H1 (cell line): ENCODE measurements at regions not wholly inside any gene's neighbourhood (a gene's known extent, or its start where the extent isn't known, plus 50 kb on each side); places are given as distances from the start of the nearest gene placed in this dataset.

Experiments
- CHD1 ChIP-seq: IDR thresholded peaks from 2 replicates; pipeline ENCODE4 v1.6.1; 2012; ENCODE audit warnings: low read depth, low read length, improper control_type of control experiment
- EZH2 ChIP-seq: fragments of 200-600 bp; sonication (generic); IDR thresholded peaks from 2 replicates; pipeline ENCODE4 v1.7.1; 2012; ENCODE audit warnings: low read depth, mild to moderate bottlenecking, moderate library complexity, low read length, inconsistent platforms; ENCODE audit not compliant: severe bottlenecking
- GTF2F1 ChIP-seq: IDR thresholded peaks from 2 replicates; pipeline ENCODE4 v1.6.1; 2012; ENCODE audit warnings: low read depth, low read length, improper control_type of control experiment, borderline replicate concordance
- MAFK ChIP-seq: IDR thresholded peaks from 2 replicates; pipeline ENCODE4 v1.6.1; 2012; ENCODE audit warnings: low read depth, mild to moderate bottlenecking, improper control_type of control experiment, low read length
- POLR2AphosphoS5 ChIP-seq: IDR thresholded peaks from 2 replicates; pipeline ENCODE4 v1.6.1; 2011; ENCODE audit warnings: low read depth, low read length
- RNF2 ChIP-seq: fragments of 200-900, 300-1000 bp; sonication (generic); IDR thresholded peaks from 2 replicates; pipeline ENCODE4 v1.7.1; 2016; ENCODE audit warnings: borderline replicate concordance, low read depth, mild to moderate bottlenecking, antibody characterized with exemption, low read length; ENCODE audit not compliant: poor library complexity, severe bottlenecking; ENCODE audit errors: missing control alignments
- SIN3A ChIP-seq, 2 experiments: IDR thresholded peaks in 1 of 2; conservative IDR thresholded peaks in 1 of 2; 2 replicates each; pipeline ENCODE4 v1.6.1; 2011 to 2012; ENCODE audit warnings: low read length in 2 of 2, improper control_type of control experiment in 1 of 2, low read depth in 1 of 2, mild to moderate bottlenecking in 1 of 2
- YY1 ChIP-seq: IDR thresholded peaks from 2 replicates; pipeline ENCODE4 v1.6.1; 2011; ENCODE audit warnings: low read depth, mild to moderate bottlenecking, low read length
- TF ChIP-seq, protein P1 (sequence below), 3 experiments: IDR thresholded peaks; 1 replicate in 2 of 3; 2 replicates in 1 of 3; pipeline versions ENCODE4 v1.5.1 to v1.6.1; 2011; ENCODE audit warnings: low read length in 3 of 3, mild to moderate bottlenecking in 3 of 3, inconsistent platforms in 2 of 3, low read depth in 1 of 3, moderate library complexity in 1 of 3; ENCODE audit not compliant: insufficient read depth in 1 of 3; ENCODE audit errors: control extremely low read depth in 1 of 3

DNA sequence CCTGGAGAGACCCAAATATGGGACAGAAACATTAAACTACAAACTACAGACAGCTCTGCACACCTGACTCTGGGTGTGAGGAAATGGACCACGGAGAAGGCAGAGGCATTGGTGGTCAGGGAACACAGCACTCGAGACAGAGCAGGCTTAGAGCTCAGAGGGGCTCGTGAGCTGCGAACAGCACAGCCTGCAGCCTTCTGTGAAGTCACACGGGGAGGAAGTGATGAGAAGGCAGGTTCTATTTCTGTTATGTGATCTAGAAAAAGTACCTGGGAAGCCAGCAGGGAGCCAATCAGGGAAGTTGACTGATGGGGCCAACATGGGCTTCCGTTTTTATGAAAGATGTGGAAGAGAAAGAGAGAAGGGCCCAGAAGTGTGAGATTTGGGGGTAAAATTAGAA, 88.9 kb upstream of the SNAP25 start:
- no peak for TF ChIP-seq POLR2AphosphoS5
- no peak for TF ChIP-seq CHD1
- TF ChIP-seq GTF2F1, result no peak
- no peak for TF ChIP-seq YY1
- TF ChIP-seq SIN3A (conservative IDR thresholded peaks at IDR 0.05 in 1 of 2, IDR thresholded peaks at IDR 0.05 in 1 of 2; ENCODE audit: low read depth in 1 of 2, low read length in 2 of 2), result no peak
- TF ChIP-seq EZH2, result no peak
- TF ChIP-seq, protein P1, sequence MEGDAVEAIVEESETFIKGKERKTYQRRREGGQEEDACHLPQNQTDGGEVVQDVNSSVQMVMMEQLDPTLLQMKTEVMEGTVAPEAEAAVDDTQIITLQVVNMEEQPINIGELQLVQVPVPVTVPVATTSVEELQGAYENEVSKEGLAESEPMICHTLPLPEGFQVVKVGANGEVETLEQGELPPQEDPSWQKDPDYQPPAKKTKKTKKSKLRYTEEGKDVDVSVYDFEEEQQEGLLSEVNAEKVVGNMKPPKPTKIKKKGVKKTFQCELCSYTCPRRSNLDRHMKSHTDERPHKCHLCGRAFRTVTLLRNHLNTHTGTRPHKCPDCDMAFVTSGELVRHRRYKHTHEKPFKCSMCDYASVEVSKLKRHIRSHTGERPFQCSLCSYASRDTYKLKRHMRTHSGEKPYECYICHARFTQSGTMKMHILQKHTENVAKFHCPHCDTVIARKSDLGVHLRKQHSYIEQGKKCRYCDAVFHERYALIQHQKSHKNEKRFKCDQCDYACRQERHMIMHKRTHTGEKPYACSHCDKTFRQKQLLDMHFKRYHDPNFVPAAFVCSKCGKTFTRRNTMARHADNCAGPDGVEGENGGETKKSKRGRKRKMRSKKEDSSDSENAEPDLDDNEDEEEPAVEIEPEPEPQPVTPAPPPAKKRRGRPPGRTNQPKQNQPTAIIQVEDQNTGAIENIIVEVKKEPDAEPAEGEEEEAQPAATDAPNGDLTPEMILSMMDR (IDR thresholded peaks at IDR 0.05; ENCODE audit: control extremely low read depth in 1 of 3, insufficient read depth in 1 of 3, low read depth in 1 of 3, low read length in 3 of 3), result no peak
- no peak for TF ChIP-seq MAFK
- no peak for TF ChIP-seq RNF2
